C4-2B (cell line): ENCODE measurements at regions not wholly inside any gene's neighbourhood (a gene's known extent, or its start where the extent isn't known, plus 50 kb on each side); places are given as distances from the start of the nearest gene placed in this dataset.

Experiments
- ZFX ChIP-seq: fragments of 450-650 bp; IDR thresholded peaks from 2 replicates; pipeline ENCODE4 v1.6.1; 2017
- TF ChIP-seq, protein P1 (sequence below): fragments of 450-650 bp; conservative IDR thresholded peaks from 2 replicates; pipeline ENCODE4 v1.5.1; 2017; ENCODE audit warnings: mild to moderate bottlenecking

DNA sequence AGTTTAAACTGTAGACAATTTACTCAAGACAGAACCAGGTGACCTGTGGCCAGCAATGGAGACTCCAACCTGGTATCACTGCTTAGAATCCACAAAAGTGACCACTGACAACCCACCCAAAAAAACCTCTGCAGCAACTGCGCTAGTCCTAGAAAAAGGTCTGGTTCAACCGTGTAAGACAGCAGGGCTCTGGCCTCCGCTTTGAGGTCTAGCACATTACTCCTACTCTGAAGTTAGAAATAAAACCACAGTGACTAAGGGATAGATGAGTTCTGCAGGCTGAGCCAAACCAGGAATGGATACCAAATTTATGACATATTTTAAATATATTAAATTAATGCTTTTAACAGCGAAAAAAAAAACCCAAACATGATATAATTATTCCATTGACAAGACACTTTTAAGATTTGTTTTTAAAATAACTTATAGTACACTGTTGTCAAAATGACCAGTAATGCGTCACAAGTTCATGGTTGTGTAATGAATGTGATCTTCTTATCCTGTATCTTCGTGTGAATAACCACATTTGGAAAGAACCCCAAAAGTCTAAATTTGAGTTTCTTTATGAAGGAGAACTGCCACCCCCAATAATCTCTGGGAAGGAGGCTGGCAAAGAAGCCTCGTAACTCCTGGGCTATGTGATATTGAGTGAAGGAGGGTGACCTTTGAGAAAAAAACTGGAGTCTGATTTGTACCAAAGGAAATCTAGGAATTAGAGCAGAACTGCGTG, 101.9 kb upstream of the SLC44A1 start:
- TF ChIP-seq, protein P1, sequence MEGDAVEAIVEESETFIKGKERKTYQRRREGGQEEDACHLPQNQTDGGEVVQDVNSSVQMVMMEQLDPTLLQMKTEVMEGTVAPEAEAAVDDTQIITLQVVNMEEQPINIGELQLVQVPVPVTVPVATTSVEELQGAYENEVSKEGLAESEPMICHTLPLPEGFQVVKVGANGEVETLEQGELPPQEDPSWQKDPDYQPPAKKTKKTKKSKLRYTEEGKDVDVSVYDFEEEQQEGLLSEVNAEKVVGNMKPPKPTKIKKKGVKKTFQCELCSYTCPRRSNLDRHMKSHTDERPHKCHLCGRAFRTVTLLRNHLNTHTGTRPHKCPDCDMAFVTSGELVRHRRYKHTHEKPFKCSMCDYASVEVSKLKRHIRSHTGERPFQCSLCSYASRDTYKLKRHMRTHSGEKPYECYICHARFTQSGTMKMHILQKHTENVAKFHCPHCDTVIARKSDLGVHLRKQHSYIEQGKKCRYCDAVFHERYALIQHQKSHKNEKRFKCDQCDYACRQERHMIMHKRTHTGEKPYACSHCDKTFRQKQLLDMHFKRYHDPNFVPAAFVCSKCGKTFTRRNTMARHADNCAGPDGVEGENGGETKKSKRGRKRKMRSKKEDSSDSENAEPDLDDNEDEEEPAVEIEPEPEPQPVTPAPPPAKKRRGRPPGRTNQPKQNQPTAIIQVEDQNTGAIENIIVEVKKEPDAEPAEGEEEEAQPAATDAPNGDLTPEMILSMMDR = no peak
- TF ChIP-seq ZFX = no peak
